OCI-LY1 (cell line): ENCODE measurements at regions not wholly inside any gene's neighbourhood (a gene's known extent, or its start where the extent isn't known, plus 50 kb on each side); places are given as distances from the start of the nearest gene placed in this dataset.

ENCODE experiments used
- CTCF ChIP-seq: fragments of 200-600 bp; sonication (generic), shearing (Covaris generic); IDR thresholded peaks from 2 replicates; pipeline ENCODE4 v1.5.1; 2017; ENCODE audit warnings: mild to moderate bottlenecking, antibody characterized with exemption, low read length, moderate library complexity, mixed read lengths
- EZH2 ChIP-seq: fragments of 200-600 bp; sonication (generic), shearing (Covaris generic); IDR thresholded peaks from 2 replicates; pipeline ENCODE4 v1.8.0; 2017; ENCODE audit warnings: borderline replicate concordance, mixed run types, mild to moderate bottlenecking, antibody characterized with exemption, low read length, moderate library complexity, mixed read lengths

- TF ChIP-seq CTCF (no peak), EZH2 (no peak)
Observed at GRCh38 chr16:62503073-62503472, 466.8 kb upstream of the CDH8 start.
